GM19025 (cell line): ENCODE measurements at regions not wholly inside any gene's neighbourhood (a gene's known extent, or its start where the extent isn't known, plus 50 kb on each side); places are given as distances from the start of the nearest gene placed in this dataset.
"Not testable (repeated sequence)": the region's sequence is repeated elsewhere in the genome, so short reads cannot be mapped to it uniquely, and the experiment has no call there.

Experiments
- ATAC-seq: cut with Tn5 transposase; IDR thresholded peaks from one replicate; pipeline ENCODE4 v1.9.1; 2021; ENCODE audit warnings: mild to moderate bottlenecking, low read depth, moderate library complexity; ENCODE audit not compliant: unreplicated experiment

DNA sequence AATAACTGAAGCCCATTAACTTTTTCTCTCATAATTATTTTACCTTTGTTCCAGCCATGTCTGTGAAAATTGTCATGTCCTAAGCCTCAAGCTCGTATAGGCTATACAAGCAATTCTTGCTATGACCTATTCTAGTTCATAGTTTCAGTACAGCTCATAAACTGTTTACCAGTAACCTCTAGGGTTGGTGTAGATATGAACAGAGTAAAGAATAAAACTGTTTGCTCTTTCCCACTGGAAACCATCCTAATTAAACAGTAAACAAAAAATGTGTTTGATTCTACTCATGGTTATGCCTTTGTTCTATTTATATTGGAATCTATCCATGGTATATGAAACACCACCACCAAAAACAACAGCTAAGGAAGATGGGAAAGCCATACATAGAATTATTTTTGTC lies 1444.0 kb upstream of the PCDH7 start:
- ATAC-seq, result no peak

DNA sequence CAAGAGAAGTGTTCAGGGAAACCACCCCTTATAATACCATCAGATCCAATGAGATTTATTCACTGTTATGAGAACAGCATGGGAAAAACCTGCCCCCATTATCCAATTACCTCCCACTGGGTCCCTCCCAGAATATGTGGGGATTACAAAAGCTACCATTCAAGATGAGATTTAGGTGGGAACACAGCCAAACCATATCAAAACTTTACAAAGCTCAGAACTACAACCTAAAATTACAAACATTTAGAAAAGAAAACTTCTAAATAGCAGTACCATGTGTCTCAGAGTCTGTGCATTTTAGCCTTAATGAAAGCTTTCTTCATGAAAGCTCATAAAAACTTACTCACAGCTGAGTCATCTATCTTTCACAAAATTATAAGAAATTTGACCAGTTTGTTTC lies 1442.8 kb upstream of the PCDH7 start:
- ATAC-seq, result no peak

DNA sequence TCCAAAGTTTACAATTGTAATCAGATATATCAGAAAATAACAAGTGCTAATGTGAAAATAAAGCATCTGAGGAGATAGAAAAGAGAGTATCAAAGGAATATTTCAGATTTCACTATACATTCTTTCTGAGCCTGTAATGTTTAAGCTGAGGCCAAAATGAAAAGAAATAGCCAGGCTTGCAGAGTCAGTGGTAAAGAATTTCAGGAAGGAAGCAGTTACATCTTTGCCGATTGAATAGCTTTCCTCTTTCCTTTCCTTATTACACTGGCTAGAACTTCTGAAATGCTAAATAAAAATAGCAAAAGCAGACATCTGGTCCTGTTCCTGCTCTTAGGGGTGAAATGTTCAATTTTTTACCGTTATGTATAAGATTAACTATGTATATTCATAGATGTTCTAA lies 1441.6 kb upstream of the PCDH7 start:
- ATAC-seq, result no peak

DNA sequence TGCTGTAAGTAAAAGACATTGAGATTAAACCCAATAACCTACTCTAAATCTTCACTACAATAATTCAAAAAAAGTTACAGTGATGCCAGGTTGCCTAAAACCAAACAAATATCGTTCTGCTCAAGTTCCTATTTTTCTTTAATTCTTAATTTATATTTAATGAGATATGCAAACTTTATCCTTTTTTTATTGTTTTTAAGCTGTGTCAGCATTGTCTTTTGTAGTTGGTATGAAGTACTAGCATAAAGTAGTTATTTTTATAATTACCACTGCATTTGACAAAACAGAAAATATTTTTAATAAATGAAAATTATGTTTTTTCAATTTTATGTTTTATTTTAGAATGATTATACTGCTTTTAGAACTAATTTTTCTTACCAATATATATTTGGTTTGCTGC lies 1431.1 kb upstream of the PCDH7 start:
- no peak for ATAC-seq

DNA sequence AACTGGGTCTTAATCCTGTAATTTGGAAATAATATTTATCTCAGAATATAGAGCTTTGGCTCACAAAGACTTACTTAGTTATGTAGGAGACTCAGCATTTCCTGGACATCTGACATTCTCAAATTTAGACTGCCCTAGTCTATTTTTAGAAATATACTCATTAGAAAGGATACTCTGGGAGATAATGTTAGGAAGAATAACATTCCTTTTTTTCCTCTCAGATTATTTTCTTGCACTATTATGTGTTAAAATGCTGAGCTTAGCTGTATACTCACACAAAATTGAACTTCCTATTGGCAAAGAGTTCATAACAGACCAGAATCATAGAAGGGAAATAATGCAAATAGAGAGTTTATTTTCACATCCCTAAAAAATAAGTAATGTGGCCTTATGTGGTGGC lies 1424.9 kb upstream of the PCDH7 start:
- ATAC-seq, result no peak

DNA sequence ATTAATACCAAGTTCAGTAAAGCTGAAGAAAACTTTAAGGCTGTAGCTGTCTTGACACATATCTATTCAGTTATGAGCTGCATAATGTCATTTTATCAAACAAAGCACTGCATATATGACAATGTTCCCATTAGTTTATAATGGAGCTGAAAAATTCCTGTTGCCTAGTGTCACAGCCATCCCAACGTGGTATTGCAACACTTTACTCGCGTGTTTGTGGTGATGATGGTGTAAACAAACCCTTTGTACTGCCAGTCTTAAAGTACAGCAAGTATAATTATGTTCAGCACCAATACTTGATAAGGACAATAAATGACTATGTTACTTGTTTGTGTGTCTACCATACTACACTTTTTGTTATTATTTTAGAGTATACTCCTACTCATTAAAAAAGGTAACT lies 1415.6 kb upstream of the PCDH7 start:
- no peak for ATAC-seq

DNA sequence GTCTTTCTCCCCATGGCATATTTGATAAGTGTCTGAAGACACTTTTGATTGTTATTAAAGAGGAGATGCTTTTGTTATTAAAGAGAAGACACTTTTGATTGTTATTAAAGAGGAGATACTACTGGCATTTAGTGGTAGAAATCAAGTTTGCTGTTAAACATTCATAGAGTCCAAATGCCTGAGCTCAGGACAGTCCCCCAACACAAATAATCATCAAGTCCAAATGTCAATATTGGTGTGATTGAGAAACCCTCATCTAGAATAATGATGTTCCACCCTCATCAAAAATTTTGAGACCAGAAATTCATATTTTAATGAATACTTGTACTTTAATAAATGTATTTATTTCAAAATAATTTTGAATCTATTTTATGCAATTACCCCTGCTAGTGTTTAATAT lies 1412.9 kb upstream of the PCDH7 start:
- ATAC-seq, result no peak

DNA sequence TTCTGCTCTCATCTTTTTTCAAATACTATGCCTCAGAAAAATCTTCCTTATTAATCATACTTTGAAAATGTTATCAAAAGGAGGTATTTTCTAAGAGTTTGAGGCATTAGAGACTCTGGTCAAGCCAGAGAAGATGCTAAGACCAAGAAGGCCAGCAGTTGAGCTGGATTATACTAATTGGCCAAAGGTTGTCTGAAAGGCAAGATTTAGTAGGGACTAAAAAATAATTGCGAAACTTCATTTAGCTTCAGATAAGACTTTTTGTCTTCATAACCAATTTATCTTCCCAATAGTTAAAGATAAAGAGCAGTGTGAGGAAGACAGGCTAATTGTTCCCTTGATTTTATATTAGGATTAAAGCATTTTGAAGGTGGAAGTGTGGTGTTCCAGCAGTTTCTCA lies 1412.4 kb upstream of the PCDH7 start:
- ATAC-seq, result no peak

DNA sequence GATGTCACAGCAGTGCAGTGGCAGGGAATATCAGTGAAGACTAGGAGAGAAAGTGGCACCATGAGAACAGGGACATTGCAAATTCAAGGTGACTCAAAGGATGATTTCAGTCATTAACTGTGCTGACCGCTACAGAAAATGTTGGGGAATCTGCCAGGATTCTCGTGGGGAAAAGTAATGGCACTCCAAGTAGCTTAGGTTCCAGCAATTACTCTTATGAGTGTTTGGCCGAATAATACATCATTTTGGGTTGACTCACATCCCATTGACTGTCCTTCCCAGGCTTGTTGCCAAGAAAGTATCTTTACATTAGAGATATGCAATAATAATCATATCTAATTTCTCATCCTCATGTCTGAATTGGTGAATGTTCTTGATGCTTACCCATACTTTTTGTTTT lies 1411.1 kb upstream of the PCDH7 start:
- no peak for ATAC-seq

DNA sequence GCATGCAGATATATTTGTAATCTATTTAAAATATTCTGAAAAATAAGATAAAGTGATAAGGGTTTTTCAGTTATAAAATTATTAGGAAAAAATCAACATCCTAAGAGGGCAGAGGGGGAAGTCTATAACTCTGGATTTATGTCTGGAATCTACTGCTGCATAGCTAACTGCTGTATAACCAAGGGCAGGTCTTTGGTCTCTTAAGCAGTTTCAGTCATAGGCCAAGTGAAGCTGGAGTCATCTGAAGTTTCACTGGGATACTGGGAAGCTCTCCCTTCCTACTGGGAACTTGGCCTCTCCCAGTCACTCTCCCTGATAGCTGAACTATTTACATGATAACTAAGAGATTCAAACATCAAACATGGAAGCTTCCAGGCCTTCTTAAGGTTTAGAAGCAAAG lies 1409.9 kb upstream of the PCDH7 start:
- no peak for ATAC-seq

DNA sequence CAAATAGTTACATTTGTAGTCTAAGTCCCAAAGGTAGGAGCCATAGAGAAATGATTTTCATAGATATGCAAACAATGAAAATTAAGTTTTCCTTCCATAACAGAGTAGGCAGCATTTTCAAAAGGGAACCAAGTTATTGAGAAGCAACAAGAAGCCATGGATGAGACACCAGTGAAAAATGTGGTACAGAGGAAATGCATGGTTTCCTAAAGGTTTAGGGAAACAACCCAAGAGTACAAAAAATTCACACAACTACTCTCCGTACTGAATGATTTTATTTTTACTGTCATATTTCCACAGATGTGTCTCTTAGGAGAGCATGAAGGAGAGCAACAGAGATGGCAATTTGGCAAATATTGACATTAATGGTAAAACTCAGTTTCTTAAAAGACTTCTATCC lies 1408.9 kb upstream of the PCDH7 start:
- ATAC-seq, result no peak

DNA sequence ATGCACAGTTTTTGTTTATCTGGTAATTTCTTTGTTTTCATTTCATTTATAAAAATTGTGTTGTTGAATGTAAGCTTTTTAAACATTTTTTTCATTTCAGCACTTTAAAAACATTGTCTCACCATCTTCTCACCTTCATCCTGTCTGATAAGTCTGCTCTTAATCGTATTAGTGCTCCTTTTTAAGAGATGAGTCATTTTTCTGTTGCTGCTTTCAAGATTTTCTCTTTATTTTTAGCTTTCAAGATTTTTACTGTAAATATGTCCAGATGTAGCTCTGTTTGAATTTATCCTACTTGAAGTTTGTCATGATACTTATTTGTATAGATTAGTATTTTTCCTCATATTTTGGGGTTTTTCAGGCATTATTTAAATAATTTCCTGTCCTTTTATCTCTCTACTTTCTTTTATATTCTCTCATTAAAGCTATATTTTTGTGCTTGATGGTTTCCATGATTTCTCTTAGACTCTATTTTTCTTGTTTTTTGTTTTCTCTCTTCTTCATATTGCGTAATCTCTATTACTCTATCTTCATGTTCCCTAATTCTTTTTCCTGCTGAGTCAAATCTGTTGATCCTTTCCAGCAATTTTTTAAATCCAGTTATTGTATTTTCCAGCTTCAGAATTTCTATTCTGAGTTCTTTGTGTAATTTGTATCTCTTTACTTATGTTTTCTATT lies 1400.4 kb upstream of the PCDH7 start:
- ATAC-seq, result no peak

DNA sequence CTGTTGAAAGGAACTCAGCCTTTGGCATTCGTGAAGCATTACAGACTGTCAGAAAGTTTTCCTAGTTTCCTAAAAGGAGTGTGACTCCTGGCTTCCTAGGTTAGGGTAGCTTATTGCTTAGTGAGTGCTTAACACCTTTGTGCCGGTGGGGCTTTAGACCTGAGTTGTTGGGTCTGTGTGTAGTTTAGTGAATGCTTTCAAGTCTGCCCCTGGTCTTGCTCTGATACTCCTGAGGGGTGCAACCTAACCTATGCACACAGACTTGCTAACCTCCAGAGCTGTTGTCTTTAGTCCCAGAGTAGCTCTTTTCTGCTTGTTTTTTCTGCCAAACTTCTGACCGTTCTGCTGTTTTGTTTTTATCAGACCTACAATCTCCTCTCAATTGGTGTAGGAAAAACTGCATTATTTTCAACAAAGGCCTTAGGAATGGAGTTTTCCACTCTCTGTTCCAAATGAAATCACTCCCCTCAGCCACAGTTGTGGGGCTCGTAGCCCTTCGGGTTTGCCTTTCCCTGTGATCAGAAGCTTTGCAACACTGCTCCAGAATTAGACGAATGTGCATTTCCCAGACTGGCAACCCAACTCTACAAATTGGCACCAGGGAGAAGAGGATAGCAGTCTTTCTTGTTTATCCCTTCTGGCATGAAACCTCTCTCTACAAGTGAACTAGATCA lies 1399.1 kb upstream of the PCDH7 start:
- ATAC-seq, result no peak

DNA sequence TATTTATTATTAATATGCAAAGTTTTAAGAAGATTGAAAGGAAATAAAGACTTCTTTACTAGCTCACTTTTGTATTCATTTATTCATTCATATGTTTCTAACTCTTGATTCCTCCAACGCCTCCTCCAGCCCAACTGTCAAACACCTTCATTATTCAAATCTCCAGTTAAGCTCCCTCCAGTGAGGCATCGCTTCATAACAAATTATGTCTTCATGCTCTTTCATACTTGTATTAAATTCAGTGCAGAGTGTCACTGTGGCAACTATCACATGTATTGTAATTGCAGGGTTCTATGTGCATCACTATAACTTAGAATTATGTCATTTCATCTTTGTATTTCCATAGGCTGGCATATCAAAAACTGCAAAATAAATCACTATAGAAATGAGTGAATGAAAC lies 1394.2 kb upstream of the PCDH7 start:
- no peak for ATAC-seq

DNA sequence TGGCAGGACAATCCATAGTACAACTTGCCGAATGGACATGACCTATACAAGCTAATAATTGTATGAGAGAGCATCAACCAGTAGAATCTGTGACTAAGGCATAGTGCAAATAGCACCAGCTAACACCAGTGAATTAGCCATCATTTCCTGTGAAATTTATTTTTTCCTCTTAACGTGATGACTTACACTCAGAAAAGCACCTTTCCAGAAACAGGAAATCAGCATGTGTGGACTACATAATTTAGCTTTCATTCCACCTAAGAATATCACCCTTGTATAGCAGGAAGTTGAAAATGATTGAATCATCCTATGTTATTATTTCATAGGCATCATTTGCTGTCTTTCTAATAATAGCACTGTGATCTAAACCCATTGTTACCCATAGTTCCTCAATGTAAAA lies 1393.4 kb upstream of the PCDH7 start:
- no peak for ATAC-seq

DNA sequence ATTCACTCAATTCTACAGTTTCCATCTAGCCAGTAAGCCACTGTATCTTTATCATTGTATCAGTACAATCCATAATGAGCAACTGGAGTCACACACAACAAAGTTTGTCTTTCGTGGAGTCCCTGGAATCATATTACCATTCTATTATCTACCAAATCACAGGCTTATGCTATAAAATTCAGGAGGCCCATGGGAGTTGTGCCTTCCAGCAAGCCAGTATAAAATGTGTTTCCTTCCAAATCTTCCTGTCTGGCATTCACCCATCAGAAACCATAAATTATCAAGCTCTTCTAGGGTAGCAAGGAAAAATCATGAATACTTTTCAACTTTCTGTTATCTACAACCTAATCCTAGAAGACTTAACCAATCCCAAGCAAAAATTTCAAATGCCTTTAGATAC lies 1383.3 kb upstream of the PCDH7 start:
- ATAC-seq, result no peak

DNA sequence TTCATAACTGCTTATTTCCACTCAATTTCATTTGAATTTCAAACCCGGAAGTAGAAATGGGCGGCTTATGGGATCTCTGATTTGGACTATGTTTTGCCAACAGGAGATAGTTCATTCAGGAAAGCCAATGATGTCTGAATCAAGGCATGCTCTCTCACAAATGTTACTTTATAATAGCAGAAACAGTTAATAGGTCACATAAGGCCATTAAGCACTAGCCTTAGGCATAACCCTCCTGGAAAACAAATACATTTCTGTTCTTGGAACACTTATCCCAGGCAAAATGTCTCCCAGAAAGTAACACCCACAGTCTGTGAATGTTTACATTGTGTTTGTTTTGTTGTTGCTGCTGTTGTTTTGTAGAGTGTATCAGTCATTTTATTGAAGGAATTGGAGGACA lies 1347.2 kb upstream of the PCDH7 start:
- ATAC-seq, result no peak

DNA sequence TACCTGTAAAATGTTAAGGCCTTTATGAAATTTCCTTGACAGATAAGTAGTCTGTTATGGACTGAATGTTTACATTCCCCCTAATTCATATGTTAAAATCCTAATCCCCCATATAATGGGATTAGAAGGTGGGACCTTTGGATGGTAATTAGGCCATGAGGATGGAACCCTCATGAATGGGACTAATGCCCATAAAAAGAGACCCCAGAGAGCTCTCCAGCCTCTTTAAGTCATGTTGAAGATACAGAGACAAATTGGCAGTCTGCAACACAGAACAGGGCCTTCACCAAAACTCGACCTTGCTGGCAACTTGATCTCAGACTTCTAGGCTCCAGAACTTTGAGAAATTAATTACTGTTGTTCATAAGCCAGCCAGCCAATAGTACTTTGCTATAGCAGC lies 1344.5 kb upstream of the PCDH7 start:
- ATAC-seq, result no peak

DNA sequence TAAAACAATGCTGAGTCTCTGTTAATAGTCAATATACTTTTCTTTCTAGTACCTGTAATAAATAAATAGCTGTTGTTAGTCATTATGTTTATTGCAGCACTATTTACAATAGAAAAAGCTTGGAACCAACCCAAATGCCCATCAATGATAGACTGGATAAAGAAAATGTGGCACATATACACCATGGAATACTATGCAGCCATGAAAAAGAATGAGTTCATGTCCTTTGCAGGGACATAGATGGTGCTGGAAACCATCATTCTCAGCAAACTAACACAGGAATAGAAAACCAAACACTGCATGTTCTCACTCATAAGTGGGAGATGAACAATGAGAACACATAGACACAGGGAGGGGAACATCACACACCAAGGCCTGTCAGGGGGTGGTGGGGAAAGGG lies 1341.9 kb upstream of the PCDH7 start:
- not testable (repeated sequence) for ATAC-seq

DNA sequence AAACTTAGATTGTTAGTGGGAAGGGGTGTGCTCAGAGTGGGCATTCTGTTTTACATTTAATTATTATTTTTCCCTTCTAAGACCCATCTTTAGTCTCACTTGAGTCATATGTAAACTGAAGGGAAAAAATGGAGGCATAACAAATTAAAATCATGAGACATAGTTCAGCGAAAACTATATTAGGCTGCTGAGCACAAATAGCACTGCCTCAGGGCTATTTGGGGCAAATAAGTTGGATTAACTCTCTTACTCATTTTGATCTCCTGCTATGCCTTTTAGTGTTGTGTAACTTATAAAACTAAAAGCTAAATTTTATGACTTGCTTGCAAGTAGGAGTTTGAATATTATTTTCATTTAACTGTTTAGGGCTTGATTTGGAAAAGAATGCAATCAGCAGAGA lies 1329.2 kb upstream of the PCDH7 start:
- no peak for ATAC-seq

DNA sequence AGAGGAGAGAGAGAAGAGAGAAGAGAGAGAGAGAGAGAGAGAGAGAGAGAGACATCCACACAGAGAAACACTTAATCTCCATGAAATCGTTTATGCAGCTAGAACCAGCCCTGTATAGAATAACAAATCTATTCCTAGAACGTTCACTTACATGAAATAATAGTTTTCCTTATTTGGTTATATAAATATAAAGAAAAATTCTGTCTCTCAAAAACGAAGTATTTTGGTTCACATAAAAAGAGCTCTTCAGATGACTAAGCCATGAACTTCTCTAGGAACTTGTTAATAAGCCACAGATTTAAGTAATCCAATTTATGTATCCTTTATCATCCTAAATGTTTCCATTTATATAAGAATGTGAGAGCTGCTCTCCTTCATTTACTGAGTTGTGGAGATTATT lies 1315.1 kb upstream of the PCDH7 start:
- ATAC-seq, result no peak

DNA sequence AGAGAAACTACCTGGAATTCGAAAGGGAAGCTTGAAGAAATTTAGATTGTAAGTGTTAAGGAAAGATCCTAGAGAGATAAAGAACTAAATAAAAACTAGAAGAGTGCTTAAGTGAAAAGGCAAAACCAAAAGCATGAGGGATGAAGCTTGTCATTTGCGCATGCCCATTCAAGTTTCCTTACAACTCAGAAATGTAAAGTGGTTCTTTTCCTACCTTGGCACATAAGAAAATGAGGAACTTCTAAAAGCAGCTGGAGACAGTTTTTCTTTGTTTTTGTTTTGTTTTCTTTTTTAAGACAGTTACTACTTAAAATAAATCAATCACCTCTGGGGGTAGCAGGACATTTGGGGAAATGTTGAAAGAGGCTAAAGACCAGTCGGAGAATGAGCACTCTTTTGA lies 1304.4 kb upstream of the PCDH7 start:
- no peak for ATAC-seq
